Right forelimb (tissue), 1 donor: ENCODE measurements at regions not wholly inside any gene's neighbourhood (a gene's known extent, or its start where the extent isn't known, plus 50 kb on each side); places are given as distances from the start of the nearest gene placed in this dataset.

Experiments
- DNase-seq: peaks from one replicate; pipeline ENCODE4 v3.0.0-alpha.2; 2018

GRCh38 chr1:208597571-208597970 lies 353.4 kb upstream of the PLXNA2 start:
- no peak for DNase-seq

GRCh38 chr1:208598021-208598420 lies 353.8 kb upstream of the PLXNA2 start:
- no peak for DNase-seq

DNA sequence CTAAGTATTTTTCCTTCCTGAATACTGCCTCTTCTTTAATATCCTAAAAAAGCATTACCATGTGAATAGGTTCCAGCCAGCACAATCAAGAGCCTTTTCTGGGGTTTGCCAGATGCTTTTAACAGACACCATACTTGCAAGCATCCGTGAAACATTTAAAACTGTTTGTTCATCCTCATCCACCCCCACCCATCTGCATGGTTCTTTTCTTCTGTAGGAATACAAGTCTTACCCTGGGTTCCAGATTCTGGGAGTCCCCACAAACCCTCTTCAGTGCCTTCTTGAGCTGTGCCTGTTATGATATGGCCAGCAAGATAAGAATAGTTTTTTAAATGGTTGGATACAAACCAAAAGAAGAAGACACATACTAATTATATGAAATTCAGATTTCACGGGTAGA lies 354.9 kb upstream of the PLXNA2 start:
- DNase-seq, result no peak

DNA sequence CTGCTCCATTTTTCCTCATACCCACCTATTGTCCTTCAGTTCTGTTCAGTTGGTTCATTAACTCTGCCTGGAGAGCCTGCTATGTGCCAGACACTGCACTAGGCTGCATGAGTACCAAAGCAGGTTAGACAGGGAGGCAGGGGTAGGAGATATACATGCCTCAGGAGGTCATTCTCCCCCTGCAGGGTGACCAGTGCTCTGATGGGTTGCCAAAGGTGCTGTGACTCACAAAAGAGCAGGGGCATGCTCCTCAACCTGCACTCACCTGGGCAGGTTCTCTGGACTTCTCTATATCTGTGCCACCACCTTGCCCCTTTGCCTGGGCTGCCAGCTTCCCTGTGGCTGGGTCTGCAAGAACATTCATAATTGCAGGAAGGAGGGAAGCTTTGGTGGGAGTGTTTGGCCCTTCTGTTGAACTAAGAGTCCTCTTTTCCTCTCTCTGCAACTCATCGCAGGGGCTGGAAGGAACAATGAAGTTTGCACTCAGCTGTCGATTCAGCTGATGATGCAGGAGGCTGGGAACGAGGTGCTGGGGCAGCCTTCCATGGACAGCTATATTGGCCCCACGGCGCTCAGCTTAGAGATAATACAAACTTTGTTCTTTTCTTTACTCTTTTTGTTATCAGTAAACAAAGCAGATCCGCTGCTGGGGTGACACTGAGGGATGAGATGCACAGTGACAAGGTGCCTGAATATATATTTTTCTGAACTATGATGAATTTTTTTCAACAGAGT lies 356.4 kb upstream of the PLXNA2 start:
- DNase-seq, result no peak

GRCh38 chr1:208601561-208601960 lies 357.4 kb upstream of the PLXNA2 start:
- no peak for DNase-seq

- DNase-seq, result no peak
These were observed 359.5 kb upstream of the PLXNA2 start for GRCh38 chr1:208603721-208604120.

DNA sequence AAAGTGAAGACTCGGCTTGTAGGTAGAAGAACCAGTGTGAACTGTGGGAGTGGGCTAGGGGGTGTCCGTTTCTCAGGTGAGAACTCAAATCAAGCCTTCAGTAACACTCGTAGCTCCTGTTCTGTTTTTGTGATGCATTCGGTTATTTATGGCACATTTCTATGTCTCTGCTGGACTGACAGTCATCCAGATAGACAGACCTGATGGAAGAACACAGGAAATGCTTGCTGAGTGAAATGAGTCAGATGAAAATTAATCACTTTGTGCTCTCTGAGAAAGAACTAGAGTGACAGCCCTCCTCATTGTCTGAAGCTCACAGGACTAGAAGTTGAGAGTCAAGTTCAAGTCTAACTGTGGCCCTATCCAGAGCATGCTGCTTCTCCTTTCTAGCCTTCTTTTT lies 360.1 kb upstream of the PLXNA2 start:
- DNase-seq, result no peak

DNA sequence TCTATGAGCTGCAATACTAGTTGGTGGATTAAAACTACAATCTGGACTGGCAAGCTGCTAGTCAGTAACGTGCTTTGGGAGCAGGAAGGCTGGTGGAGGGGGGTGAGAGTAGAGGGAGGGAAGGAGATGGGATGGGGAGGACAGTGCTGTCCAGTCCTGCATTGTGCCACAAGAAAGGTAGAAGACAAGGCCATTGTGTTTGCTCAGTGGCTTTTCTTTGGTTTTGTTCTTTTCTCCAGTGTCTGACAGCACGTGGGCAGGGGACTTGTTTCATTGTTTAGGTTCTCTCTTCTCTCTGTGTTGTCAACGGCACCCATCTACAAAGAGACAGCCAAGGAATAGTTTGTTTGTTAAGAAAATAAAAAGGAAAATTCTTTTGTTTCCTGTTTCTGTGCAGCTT lies 362.8 kb upstream of the PLXNA2 start:
- no peak for DNase-seq

DNA sequence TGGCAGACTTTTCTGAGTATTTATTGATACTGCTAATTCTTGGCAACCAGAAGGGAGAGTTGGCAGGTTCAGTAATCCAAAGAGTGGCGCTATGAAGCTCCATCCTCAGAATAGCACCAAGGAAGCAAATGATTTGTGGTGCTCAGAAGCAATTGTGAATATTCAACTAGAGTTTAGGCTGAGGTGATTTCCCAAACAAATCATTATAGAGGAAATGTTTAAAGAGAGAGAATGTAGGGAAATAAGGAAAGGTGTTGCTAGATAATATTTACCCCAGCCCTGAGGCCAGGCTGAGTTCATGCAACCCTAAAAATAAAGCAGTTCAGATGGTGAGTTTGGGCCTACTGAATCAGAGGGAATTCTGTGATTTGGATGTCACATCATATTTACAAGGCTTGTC lies 363.4 kb upstream of the PLXNA2 start:
- DNase-seq, result no peak

- DNase-seq, result no peak
These were observed 370.4 kb upstream of the PLXNA2 start for GRCh38 chr1:208614610-208615009.

DNA sequence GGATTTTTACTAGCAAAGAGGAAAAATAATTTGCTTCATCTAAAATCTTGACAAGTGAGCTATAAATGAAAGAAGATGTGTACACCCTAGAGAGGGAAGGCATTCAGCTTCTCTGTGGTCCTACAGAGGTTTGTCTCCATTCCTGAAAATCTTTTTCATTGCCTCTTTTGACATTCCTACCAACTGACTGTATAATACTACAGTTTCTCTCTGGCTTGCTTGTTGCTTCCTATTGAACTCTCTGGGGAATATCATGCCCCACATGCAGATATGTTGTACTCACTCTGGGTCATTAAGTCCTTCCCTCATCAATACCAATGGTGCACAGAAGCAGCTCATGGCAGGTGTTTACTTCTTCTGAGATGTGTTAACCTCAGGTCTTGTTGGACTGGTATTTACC lies 371.2 kb upstream of the PLXNA2 start:
- DNase-seq, result no peak

- no peak for DNase-seq
These were observed 372.6 kb upstream of the PLXNA2 start for GRCh38 chr1:208616776-208617175.

- DNase-seq, result no peak
These were observed 384.1 kb upstream of the PLXNA2 start for GRCh38 chr1:208628022-208628914.

DNA sequence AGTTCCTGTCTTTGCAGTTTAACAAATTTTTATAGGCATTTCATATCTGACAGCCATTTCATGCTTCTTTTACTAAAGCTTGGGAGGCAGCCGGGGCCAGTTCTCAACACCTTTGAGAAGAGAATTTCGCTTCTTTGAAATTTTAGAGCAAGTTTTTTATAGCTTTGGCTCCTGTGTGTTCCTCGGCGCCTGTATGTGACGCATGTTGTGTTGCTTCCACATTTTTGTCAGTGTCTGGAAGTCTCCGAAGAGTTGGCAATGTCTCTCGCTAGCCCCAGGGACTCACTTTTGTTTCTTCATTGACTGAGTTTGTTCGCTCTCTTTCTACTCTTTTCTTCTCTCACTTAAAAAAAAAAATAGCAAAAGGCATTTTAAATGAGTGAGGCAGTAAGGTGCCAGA lies 386.9 kb upstream of the PLXNA2 start:
- DNase-seq, result no peak

GRCh38 chr1:208631506-208631905 lies 387.3 kb upstream of the PLXNA2 start:
- DNase-seq, result no peak

GRCh38 chr1:208634346-208635140 lies 390.4 kb upstream of the PLXNA2 start:
- no peak for DNase-seq

GRCh38 chr1:208637181-208637580 lies 393.0 kb upstream of the PLXNA2 start:
- DNase-seq, result no peak

DNA sequence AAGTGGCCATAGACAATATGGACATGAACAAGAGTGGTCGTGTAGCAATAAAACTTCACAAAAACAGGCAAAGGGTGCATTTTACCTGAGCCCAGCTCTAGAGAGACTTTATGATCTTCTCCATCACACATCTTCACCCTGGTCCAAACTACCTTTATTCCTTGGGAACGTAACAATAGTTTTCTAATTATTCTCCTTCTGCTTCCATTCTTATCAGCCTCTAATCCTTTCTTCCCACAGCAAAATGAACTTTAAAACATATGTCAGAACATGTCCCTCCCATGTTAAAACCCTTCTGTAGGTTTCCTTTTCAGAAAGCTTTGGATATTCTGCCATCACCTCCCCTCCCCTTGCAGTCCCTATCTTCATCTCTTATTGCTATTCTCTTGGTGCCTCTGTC lies 395.2 kb upstream of the PLXNA2 start:
- DNase-seq, result no peak

DNA sequence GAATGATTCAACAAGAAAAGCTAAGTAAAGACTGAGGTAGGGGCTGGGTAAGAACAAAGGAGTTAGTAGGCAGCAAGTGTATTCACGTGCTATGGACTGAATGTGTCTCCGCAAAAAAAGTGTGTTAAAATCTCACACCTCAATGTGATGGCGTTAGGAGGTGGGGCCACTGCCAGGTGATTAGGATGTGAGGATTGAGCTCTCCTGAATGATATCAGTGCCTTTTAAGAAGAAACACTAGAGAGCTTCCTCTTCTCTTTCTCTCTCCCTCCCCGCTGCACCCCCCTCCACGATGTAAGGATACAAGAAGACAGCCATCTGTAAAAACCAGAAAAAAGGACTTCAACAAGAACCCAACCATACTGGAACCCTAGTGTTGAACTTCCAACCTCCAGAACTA lies 396.1 kb upstream of the PLXNA2 start:
- DNase-seq, result no peak

- no peak for DNase-seq
These were observed 397.5 kb upstream of the PLXNA2 start for GRCh38 chr1:208641579-208642280.

- DNase-seq, result no peak
These were observed 398.9 kb upstream of the PLXNA2 start for GRCh38 chr1:208643005-208643597.

- DNase-seq, result no peak
These were observed 400.4 kb upstream of the PLXNA2 start for GRCh38 chr1:208644401-208645160.
